Activated CD4-positive, alpha-beta T cell treated with anti-CD3 and anti-CD28 coated beads, Interleukin-2, amount 50 U/mL, for 24 hours (primary cell): ENCODE measurements at regions not wholly inside any gene's neighbourhood (a gene's known extent, or its start where the extent isn't known, plus 50 kb on each side); places are given as distances from the start of the nearest gene placed in this dataset.

ENCODE experiments used
- DNase-seq, 2 donors: peaks; one replicate each; pipeline ENCODE4 v3.0.0-alpha.2; 2020; ENCODE audit warnings: low read depth in 1 of 2, low spot score in 1 of 2

DNA sequence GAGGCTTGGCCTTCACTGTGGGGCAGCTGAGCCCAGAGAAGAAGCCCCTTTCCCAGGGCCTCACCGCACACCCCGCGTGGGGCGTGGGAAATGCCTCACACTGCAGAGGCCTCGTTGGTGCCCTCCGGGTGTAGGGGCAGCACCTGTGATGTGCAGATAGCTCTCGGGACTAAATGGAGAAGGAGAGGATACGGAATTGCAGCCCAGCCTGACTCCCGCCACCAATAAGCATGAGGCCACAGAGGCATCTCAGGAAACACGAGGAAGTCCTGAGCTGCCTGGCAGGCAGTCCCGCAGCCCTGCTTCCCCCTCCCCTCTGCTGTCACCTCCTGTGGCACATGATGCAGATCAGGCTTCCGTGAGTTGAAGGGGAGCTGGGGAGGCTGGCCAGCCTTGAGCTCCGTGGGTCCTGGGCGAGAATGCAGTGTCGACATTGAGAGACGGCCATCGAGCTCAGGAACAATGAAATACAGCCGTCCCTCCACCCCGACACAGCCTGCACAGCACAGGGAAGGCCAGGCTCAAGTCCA lies 59.6 kb upstream of the PPP2R2D start:
- DNase-seq: no peak

DNA sequence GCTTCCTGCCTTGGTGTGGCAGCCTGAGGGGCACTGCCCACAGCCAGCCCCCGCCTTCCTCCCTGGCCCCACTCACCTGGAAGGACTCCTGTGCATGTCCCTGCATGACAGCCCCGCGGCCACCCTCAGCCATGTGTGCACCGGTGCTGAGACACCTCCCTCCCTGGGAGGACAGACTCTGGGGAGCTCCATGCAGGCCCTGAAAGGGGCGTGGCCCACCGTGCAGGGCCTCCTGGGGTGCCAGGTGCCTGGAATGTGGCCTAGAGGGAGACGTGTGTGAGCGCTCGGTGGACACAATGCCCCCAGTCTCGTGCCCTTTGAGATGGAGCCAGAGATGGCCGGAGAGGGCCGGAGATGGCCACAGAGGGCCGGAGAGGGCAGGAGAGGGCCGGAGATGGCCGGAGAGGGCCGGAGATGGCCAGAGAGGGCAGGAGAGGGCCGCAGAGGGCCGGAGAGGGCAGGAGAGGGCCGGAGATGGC lies 59.1 kb upstream of the PPP2R2D start:
- no peak for DNase-seq

DNA sequence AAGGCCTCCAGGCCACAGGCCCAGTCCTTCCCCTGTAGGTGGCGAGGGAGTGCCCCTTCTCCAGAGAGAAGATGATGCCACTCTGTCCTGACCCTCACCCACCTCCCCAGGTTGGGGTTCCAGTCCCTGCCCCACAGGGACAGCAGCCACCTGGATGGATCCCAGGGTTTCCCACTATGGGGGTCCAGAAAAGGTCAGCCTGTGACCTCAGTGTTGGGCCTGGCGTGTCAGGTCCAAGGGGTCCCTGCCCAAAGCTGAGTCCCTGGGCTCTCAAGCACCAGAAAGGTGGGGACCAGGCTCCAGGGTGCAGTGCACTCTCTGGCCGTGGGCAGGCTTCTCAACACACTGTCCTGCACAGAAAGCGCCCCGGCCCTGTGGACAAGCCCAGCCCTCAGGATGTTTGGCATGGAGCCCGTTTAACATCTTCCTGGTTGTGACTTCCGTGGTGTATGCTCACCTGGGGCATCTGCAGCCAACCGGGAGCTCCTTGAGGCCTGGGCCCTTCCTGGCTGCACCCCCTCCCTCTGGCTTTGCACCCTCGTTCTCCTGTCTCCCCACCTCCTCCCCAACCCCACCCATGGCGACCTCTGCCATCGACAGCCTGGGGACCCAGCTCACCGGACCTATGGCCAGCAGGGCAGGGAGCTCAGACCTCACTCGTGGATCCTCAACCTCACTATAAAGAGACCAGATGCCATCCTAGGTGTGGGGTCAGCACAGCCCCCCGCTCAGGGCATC lies 58.3 kb upstream of the PPP2R2D start:
- no peak for DNase-seq

DNA sequence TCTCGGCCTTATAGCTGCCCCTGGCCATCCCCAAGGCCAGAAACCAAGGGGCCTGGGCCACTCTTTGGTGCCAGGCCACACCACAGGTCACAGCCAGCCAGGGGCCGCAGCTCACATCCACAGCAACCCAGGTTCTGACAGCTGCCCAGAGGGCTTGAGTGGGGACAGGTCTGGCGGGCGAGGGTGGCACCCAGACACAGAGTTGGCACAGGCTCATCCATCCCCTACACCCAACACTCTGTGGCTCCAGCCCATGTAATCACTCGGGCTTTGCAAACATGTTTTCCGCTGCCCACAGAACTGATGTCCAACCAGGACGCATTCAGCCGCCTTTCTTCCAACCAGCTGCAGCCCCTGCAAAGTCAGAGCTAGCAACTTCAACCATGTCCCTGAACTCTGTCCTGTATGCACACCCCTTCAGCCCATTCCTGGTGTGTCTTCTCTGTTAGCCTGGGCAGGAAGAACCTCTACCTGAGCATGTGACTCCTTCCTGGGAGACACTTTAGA lies 57.7 kb upstream of the PPP2R2D start:
- DNase-seq: no peak

DNA sequence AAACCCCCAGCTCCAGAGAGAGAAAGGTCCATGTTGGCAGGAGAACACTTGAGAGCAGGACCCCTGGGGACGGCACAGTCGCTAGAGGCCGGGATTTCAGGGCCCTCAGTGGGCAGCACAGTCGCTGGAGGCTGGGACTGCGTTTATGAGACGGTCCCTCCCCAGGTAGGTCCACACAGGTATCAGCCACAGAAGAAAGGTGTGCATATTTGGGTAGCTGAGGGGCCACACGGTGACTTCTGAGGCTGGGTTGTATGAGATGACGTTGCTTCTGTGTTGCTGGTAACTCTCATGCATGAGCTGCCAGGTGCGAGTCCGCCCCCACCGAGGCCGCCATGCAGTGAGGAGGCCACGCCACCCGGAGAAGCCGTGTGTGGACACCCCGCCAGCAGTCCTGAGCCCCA lies 56.9 kb upstream of the PPP2R2D start:
- DNase-seq: no peak

DNA sequence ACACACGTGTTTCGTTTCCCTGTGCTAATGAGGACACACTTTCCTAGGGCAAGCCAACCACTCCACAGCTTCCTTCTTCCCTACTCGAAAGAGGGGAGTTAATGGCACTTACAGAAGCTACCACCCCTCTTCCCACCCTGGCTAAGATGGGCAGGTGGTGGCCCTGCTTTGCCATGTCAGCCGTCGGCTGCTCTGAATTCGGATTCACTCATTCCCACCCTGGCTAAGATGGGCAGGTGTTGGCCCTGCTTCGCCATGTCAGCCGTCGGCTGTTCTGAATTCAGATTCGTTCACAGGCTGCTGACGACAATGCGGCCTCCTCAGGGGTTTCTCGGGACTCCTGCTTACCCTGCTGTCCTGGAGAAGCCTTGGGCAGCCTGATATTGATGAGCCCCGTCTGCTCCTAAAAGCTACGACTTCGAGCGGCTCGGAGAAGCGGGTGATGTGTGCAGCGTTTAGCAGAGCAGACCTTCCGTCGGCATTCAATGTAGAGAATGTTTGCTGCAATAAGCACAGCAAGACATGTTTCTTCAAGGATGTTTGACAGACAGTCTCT lies 56.2 kb upstream of the PPP2R2D start:
- DNase-seq: no peak

DNA sequence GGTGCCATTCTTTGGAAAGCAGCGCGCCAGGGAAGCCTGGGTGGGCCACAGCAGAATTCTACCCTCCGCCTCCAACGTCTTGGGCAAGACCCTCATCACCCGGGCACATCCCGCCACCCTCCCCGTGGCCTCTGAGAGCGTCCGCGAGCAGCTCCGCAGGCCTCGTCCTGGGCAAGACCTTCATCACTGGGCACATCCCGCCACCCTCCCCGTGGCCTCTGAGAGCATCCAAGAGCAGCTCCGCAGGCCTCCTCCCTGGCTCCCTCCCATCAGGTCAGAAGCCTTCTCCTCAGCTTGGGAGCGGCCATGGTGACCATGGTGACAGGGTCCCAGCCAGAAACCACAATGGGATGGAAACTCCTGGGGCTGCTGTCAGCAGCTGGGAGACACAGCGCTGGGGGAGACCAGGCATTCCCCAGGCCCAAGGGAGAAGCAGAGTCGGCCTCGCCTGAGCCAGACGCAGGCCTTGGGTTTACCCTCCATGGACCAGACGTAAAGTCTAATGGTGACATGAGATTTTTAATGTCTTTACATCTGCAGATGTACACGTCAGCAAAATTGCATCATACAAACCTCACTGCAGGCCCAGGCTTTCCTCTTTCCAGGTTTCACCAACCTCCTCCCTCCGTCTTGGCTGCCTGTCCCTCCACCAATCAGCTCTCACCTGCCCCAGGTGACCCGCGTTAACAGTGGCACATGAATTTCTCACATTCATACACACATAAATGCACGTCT lies 55.1 kb upstream of the PPP2R2D start:
- no peak for DNase-seq

DNA sequence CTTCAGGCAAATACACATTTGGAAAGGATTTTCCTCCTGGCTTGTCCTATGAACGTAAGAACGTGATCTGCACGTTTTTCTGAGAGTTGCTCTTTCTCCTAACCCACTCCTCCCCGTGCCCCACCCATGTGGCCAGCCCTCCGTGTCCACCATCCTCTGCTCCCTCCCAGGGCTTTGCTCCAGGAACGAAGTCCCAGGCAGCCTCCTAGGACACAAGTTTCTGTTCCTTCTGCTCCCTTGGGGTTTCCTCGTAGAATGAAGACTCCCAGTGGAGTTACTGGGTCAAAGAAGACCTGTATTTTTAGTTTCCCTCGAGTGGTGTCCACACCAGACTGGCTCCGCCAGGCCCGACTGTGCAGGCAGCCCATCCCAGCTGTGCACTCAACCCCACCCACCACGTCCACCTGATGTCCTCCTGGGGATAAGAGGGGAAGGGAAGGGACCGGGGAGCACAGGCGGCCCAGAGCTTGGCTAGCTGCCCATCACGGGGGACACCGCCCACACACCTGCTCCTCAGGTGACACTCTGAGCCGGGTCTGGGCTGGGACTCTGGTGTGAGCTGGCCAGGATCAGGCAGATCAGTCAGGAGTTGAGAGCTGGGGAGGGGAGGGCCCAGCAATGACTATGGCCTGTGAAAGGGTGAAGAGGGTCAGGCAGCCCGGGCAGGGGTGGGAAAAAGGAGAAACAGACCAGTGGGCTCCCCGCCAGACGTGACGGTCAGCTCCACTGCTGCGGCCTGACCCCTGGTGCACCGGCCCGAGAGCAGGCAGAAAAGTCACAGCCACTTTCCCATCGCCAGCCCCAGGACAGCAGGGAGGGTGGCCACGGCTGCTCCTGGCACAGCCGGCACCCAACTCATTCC lies 54.3 kb upstream of the PPP2R2D start:
- DNase-seq: no peak

DNA sequence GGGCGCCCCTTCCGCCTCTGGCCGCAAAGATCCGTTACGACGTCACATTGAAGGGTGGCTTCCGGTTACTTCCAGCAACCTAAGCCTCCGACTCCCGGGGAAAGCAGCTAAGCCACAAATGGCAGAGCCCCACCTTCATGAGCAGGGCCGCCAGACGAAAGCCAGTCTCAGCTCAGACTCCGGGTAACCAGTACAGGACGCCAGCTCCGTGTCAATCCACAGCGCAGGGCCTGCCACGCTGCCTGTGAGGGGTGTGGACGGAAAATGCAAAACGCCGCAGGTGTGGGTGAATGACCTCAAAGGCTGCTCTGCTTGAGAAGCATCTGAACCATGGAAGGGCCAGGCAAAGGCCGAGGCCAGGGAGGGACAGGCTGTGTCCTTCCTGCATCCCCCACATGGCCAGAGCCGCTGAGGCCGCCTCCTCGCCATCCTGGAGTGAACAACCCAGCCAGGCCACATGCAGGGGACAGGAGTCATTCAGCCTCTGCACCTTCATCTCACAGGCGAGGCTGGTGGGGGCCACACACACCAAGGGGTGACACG lies 53.5 kb upstream of the PPP2R2D start:
- DNase-seq: no peak

DNA sequence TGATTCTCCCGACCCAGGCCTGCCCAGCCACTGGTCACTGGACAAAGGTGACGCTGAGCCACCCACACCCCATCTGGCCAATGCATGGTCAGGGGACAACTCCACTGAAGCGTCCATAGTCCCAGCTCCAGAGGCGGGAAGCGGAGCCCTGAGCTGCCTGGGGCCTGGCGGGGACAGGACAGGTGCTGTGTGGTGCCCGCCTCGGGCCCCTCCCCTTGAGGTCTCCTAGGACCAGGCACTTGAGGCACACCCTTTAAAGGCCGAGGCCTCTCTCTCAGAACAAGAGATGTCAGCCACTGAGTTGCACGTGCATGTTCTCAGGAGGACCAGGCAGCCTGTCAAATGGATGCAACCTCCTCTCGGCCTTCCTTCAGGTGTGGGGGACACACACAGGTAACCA lies 52.5 kb upstream of the PPP2R2D start:
- no peak for DNase-seq

DNA sequence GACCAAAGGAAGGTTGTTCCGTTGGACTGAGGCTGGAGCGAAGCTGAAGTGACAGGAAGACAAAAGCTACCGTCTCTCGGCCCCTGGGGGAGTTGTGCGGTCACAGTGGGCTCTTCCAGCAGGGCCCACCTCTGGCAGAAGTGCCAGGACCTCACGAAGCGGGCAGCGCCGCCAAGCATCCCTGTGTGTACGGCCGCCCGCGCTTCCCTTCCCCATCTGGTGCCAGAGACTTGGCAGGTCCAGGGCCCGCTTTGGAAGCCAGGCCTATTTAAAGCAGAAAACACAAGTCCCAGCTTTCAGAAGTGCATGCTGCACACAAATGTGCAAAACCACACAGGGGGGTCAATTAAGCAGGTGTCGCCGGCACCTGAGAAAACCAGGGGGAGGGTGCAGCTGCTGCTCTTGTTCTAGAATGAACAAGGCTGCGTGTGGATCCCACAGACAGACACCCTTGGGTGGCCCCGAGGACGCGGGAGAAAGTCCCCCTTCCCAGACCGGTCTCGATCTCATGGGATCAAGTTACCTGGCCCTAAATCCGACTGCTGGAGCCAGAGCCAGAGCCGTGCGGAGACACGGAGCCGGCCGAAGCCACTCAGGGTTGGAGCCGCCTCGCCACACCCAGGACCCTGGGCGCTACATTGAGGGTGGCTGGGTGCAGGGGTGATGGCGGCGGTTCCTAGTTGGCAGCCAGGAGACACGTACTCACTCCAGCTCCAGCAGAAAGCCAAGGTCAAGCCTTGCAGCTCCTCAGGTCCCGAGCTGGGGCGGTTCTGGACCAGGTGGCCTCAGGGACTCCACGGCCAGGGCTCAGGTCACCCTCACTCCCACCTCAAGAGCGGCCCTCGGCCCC lies 51.8 kb upstream of the PPP2R2D start:
- no peak for DNase-seq

DNA sequence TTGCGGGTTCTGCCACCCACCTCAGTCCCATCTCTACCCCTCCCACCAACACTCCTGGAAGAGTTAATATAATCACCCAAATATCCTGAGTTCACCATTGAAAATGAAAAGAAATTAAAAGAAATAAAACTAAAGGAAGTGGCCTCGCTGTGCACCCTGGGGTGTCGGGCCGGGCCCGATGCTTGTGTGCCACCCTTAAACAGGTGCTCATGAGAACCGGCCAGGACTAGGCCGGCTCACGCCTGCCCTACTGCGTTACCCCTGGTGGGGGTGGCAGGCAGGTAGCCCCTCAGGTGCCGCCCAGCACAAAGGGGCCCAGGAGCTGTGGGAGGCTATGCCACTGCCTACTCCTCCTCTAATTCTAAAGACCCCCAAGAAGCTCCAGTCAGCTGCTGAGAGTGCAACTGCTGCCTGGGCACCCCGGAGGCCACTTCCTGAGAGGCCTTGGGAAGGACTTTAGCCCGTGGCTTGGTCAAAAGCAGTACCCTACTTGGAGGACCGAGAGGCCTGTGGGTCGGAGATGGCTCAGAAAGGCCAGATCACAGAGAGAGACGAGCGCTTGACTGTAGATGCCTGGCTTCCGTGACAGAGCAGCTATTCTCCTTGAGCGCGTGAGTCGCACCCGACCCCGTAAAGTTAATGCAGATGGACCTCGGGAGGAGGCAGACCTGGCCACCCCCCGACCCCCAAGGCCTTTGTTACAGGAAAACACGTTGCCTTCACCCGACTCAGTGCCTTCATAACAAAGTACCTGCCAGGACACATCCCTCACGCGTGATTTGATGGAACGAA lies 51.0 kb upstream of the PPP2R2D start:
- no peak for DNase-seq

DNA sequence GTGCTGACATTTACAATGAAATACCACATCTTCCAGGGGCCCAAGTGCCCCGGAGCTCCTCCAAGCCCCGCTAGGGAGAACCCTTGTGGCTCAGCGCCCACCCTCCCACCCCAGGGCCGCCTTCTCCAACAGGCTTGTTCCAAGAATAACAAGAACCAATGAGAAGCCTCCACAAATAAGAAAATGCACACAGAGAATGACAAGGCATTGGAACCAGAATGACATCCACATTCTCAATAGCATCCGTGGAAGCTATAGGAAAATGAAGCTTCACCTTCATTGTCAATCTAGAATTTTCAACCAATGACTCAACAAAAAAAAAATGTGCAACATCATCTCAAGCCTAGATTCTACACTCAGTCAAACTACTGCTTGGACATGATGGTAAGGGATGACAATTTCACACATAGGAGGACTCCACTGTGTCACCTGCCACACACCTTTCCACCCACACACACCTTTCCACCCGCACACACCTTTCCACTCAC lies 50.4 kb upstream of the PPP2R2D start:
- DNase-seq: no peak
